DOHH2 (cell line): ENCODE measurements at regions not wholly inside any gene's neighbourhood (a gene's known extent, or its start where the extent isn't known, plus 50 kb on each side); places are given as distances from the start of the nearest gene placed in this dataset.

Experiments used
- H3F3A ChIP-seq: fragments of 200-600 bp; sonication (generic), shearing (Covaris generic); 2 replicates; pipeline ENCODE4 v1.6.0; 2016; ENCODE audit warnings: antibody characterized with exemption, mild to moderate bottlenecking; ENCODE audit not compliant: control insufficient read depth, insufficient read depth
- H3K27ac ChIP-seq: fragments of 200-600 bp; sonication (generic); 2 replicates; pipeline ENCODE4 v1.5.1; 2014; ENCODE audit warnings: low read depth, mild to moderate bottlenecking, low read length, moderate library complexity
- H3K27me3 ChIP-seq: fragments of 200-600 bp; sonication (generic); 2 replicates; pipeline ENCODE4 v1.6.1; 2014; ENCODE audit warnings: mild to moderate bottlenecking, low read length, mixed read lengths; ENCODE audit not compliant: control insufficient read depth
- H3K36me3 ChIP-seq: fragments of 200-600 bp; sonication (generic); 2 replicates; pipeline ENCODE4 v1.6.1; 2014; ENCODE audit warnings: mild to moderate bottlenecking, low read length, moderate library complexity, mixed read lengths; ENCODE audit not compliant: control insufficient read depth
- H3K4me1 ChIP-seq: fragments of 200-600 bp; sonication (generic); 2 replicates; pipeline ENCODE4 v1.6.1; 2014; ENCODE audit warnings: mild to moderate bottlenecking, low read length, mixed read lengths; ENCODE audit not compliant: control insufficient read depth
- H3K4me2 ChIP-seq: fragments of 200-600 bp; sonication (generic); 2 replicates; pipeline ENCODE4 v1.6.0; 2014; ENCODE audit warnings: mild to moderate bottlenecking, low read length, moderate library complexity
- H3K4me3 ChIP-seq: fragments of 200-600 bp; sonication (generic); 2 replicates; pipeline ENCODE4 v1.5.1; 2014; ENCODE audit warnings: mild to moderate bottlenecking, low read length, mixed read lengths
- H3K79me2 ChIP-seq: fragments of 200-600 bp; sonication (generic); 2 replicates; pipeline ENCODE4 v1.6.1; 2014; ENCODE audit warnings: mild to moderate bottlenecking, low read length, mixed read lengths; ENCODE audit not compliant: control insufficient read depth
- H3K9me2 ChIP-seq: fragments of 200-600 bp; sonication (generic); replicated peaks from 2 replicates; pipeline ENCODE4 v1.6.1; 2014; ENCODE audit warnings: mild to moderate bottlenecking, low read length, mixed read lengths; ENCODE audit not compliant: control insufficient read depth
- H3K9me3 ChIP-seq: fragments of 200-600 bp; sonication (generic); 2 replicates; pipeline ENCODE4 v1.6.1; 2014; ENCODE audit warnings: antibody characterized with exemption, low read length, mixed read lengths; ENCODE audit not compliant: control insufficient read depth, insufficient read depth
- H4K20me1 ChIP-seq: fragments of 200-600 bp; sonication (generic); 2 replicates; pipeline ENCODE4 v1.6.0; 2014; ENCODE audit warnings: low read depth, mild to moderate bottlenecking, antibody characterized with exemption, low read length, moderate library complexity; ENCODE audit not compliant: control insufficient read depth, insufficient read depth
- EZH2phosphoT487 ChIP-seq: fragments of 200-600 bp; sonication (generic); IDR thresholded peaks from 2 replicates; pipeline ENCODE4 v1.6.1; 2017; ENCODE audit warnings: borderline replicate concordance, mild to moderate bottlenecking, antibody characterized with exemption, low read length, moderate library complexity, mixed read lengths
- TF ChIP-seq, protein P1 (sequence below): fragments of 200-600 bp; sonication (generic); IDR thresholded peaks from one replicate; pipeline ENCODE4 v1.5.1; 2014; ENCODE audit warnings: antibody characterized with exemption, mild to moderate bottlenecking, low read depth, low read length; ENCODE audit not compliant: poor library complexity, severe bottlenecking

GRCh38 chr6:112920994-112921393 is 573.9 kb downstream of the RFPL4B start:
- Histone ChIP-seq H3K27me3 (no peaks in the 10 kb centered on the region), H3K4me1 (no peaks in the 10 kb centered on the region), H3K79me2 (no peaks in the 10 kb centered on the region), H3F3A (no peaks in the 10 kb centered on the region), H4K20me1 (no peaks in the 10 kb centered on the region), H3K4me3 (no peak overlapping the region), H3K36me3 (no peaks in the 10 kb centered on the region), H3K9me2 (no peaks in the 10 kb centered on the region), H3K9me3 (no peaks in the 10 kb centered on the region), H3K27ac (no peak overlapping the region), H3K4me2 (no peak overlapping the region)
- no peak for TF ChIP-seq EZH2phosphoT487
- TF ChIP-seq, protein P1, sequence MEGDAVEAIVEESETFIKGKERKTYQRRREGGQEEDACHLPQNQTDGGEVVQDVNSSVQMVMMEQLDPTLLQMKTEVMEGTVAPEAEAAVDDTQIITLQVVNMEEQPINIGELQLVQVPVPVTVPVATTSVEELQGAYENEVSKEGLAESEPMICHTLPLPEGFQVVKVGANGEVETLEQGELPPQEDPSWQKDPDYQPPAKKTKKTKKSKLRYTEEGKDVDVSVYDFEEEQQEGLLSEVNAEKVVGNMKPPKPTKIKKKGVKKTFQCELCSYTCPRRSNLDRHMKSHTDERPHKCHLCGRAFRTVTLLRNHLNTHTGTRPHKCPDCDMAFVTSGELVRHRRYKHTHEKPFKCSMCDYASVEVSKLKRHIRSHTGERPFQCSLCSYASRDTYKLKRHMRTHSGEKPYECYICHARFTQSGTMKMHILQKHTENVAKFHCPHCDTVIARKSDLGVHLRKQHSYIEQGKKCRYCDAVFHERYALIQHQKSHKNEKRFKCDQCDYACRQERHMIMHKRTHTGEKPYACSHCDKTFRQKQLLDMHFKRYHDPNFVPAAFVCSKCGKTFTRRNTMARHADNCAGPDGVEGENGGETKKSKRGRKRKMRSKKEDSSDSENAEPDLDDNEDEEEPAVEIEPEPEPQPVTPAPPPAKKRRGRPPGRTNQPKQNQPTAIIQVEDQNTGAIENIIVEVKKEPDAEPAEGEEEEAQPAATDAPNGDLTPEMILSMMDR = no peak

DNA sequence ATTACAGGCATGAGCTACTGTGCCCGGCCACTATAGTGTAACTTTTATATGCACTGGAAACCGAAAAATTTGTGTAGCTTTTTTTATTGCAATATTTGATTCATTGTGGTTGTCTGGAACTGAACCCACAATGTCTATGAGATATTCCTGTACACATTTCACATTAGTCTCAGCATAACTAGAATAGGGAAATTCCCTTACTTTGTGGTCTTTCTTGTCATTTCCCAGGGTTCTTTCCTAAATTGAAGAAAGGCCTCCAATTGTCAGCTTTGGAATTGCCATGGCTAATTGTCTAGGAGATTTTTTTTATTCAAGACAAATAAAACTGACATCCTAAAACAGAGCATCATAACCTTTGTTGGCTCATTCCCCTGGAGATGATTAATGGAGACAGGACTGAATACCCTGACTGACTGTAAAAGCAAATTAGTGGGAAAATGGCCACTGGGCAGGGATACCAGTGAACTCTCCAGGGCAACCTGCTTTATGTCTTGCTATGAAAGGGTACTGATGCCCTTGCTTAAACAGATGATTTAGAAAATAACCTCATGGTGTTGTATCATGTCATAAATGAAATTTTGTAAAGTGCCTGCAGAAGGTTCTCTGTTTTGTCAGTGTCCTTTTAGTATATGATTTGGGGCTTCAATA is 576.9 kb downstream of the RFPL4B start:
- Histone ChIP-seq H3K27me3 (no peaks in the 10 kb centered on the region), H3K9me3 (no peaks in the 10 kb centered on the region), H4K20me1 (no peaks in the 10 kb centered on the region), H3K27ac (no peak overlapping the region), H3K4me1 (no peaks in the 10 kb centered on the region), H3K4me3 (no peak overlapping the region), H3K9me2 (no peaks in the 10 kb centered on the region), H3K4me2 (no peak overlapping the region), H3K79me2 (no peaks in the 10 kb centered on the region), H3F3A (no peaks in the 10 kb centered on the region), H3K36me3 (no peaks in the 10 kb centered on the region)
- no peak for TF ChIP-seq EZH2phosphoT487
- TF ChIP-seq, protein P1 = no peak

DNA sequence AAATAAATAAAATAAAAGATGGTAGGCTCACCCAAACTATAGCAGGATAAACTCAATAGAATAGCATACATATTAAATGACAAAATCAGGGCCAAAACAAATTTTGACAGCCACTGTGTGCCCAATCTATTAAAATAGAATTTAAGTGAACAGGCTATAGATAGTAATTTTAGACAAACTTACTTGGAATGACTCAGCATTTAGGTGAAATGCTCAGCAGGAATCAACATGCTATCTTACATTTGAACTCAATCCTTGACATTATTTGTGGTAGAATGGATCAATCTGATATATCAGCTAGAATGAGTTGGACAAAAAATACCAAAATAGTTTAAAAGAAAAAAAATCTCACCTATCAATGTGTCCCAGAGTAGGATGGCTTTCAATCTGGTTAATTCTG is 578.6 kb downstream of the RFPL4B start:
- H3K9me2 ChIP-seq = no peaks in the 10 kb centered on the region
- no peak for TF ChIP-seq EZH2phosphoT487
- TF ChIP-seq, protein P1 = no peak
- no peaks in the 10 kb centered on the region for H4K20me1 ChIP-seq
- H3K36me3 ChIP-seq = no peaks in the 10 kb centered on the region
- H3K4me3 ChIP-seq = no peak overlapping the region
- no peaks in the 10 kb centered on the region for H3K27me3 ChIP-seq
- no peak overlapping the region for H3K27ac ChIP-seq
- H3K9me3 ChIP-seq = no peaks in the 10 kb centered on the region
- H3K79me2 ChIP-seq = no peaks in the 10 kb centered on the region
- no peak overlapping the region for H3K4me2 ChIP-seq
- H3F3A ChIP-seq = no peaks in the 10 kb centered on the region
- no peaks in the 10 kb centered on the region for H3K4me1 ChIP-seq
